OCI-LY7 (cell line): ENCODE measurements at regions not wholly inside any gene's neighbourhood (a gene's known extent, or its start where the extent isn't known, plus 50 kb on each side); places are given as distances from the start of the nearest gene placed in this dataset.

Experiments used
- BruUV-seq: library from RNA; stranded (reverse); fragments of 400-500 nt; replicated peaks from 2 replicates; lab custom pipeline; 2021; lab: Mats Ljungman, UMichigan
- CTCF ChIA-PET: fragments of 300-600 bp; sonication (Branson Sonifier 250); formaldehyde crosslinking; loops from one replicate; lab custom pipeline; 2022; ENCODE audit warnings: antibody characterized with exemption; ENCODE audit not compliant: unreplicated experiment; lab: Charles Lee
- POLR2A ChIA-PET: fragments of 300-600 bp; sonication (Branson Sonifier 250); formaldehyde crosslinking; loops from one replicate; lab custom pipeline; 2022; ENCODE audit warnings: antibody characterized with exemption; lab: Charles Lee
- DNase-seq: peaks from one replicate; pipeline ENCODE4 v3.0.0-alpha.2; 2015; ENCODE audit warnings: low spot score
- H2AFZ ChIP-seq: fragments of 200-600 bp; sonication (generic), shearing (Covaris generic); 2 replicates; pipeline ENCODE4 v1.6.1; 2014; ENCODE audit warnings: mild to moderate bottlenecking, antibody characterized with exemption, low read length, moderate library complexity
- H3K27ac ChIP-seq: fragments of 200-600 bp; sonication (generic); 2 replicates; pipeline ENCODE4 v1.5.1; 2014; ENCODE audit warnings: mixed run types, low read depth, mild to moderate bottlenecking, moderate library complexity, low read length, inconsistent platforms; ENCODE audit not compliant: poor library complexity, severe bottlenecking
- H3K36me3 ChIP-seq: fragments of 200-600 bp; sonication (generic); 2 replicates; pipeline ENCODE4 v1.6.1; 2014; ENCODE audit warnings: mild to moderate bottlenecking, antibody characterized with exemption, low read length, moderate library complexity, mixed read lengths; ENCODE audit not compliant: insufficient read depth
- H3K4me1 ChIP-seq: fragments of 200-600 bp; sonication (generic); 2 replicates; pipeline ENCODE4 v1.5.1; 2014; ENCODE audit warnings: mild to moderate bottlenecking, low read length; ENCODE audit not compliant: insufficient read depth, poor library complexity, severe bottlenecking
- H3K4me2 ChIP-seq: fragments of 200-600 bp; sonication (generic); 2 replicates; pipeline ENCODE4 v1.6.1; 2014; ENCODE audit warnings: mild to moderate bottlenecking, low read length
- H3K4me3 ChIP-seq: fragments of 200-600 bp; sonication (generic); 2 replicates; pipeline ENCODE4 v1.5.1; 2014; ENCODE audit warnings: mild to moderate bottlenecking, low read depth, low read length; ENCODE audit not compliant: poor library complexity, severe bottlenecking
- H3K79me2 ChIP-seq: fragments of 200-600 bp; sonication (generic); 2 replicates; pipeline ENCODE4 v1.6.1; 2016; ENCODE audit warnings: low read depth, mild to moderate bottlenecking, low read length, moderate library complexity, mixed read lengths; ENCODE audit not compliant: insufficient read depth
- H3K9me2 ChIP-seq: fragments of 200-600 bp; sonication (generic); 2 replicates; pipeline ENCODE4 v1.6.1; 2016; ENCODE audit warnings: mild to moderate bottlenecking, low read length, mixed read lengths; ENCODE audit not compliant: insufficient read depth
- H3K9me3 ChIP-seq: fragments of 200-600 bp; sonication (generic); 2 replicates; pipeline ENCODE4 v1.6.1; 2014; ENCODE audit warnings: mild to moderate bottlenecking, mixed run types, low read length, mixed read lengths
- H4K20me1 ChIP-seq: fragments of 200-600 bp; sonication (generic); 2 replicates; pipeline ENCODE4 v1.6.1; 2014; ENCODE audit warnings: mild to moderate bottlenecking, antibody characterized with exemption, low read length, moderate library complexity, mixed read lengths; ENCODE audit not compliant: insufficient read depth
- EZH2phosphoT487 ChIP-seq: fragments of 200-600 bp; sonication (generic); IDR thresholded peaks from 2 replicates; pipeline ENCODE4 v1.6.1; 2018; ENCODE audit warnings: low read depth, borderline replicate concordance, mild to moderate bottlenecking, mixed run types, antibody characterized with exemption, low read length, moderate library complexity, mixed read lengths
- intact Hi-C: fragments of 100-400 bp; cut with micrococcal nuclease; formaldehyde crosslinking; loops from one replicate; pipeline ENCODE4 v1.10.0; 2022; ENCODE audit not compliant: unreplicated experiment
- TF ChIP-seq, protein P1 (sequence below): fragments of 200-600 bp; sonication (generic); conservative IDR thresholded peaks from 2 replicates; pipeline ENCODE4 v1.5.1; 2014; ENCODE audit warnings: mild to moderate bottlenecking, antibody characterized with exemption, low read length, moderate library complexity, mixed read lengths

DNA sequence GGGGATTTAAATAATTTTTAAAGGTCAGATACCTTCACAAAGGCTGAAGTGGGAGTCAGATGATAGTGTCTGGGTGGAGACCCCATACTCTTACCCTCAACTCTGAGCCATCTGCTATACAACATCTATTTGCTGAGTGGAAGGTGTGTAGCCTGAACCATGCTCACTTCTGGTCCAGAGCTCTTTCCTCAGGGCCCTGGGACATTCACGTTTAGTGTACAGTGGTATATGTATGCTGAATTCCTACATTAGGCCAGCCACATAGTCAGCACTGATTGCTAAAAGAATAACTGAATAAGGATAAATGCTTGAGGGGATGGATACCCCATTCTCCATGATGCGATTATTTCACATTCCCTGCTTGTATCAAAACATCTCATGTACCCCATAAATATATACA, 107.3 kb downstream of the KIF26A start:
- no peak overlapping the region for H2AFZ ChIP-seq
- BruUV-seq = no TSS peak
- H3K36me3 ChIP-seq = no peaks in the 10 kb centered on the region
- H4K20me1 ChIP-seq = no peaks in the 10 kb centered on the region
- intact Hi-C loops = no loop called here
- DNase-seq = no peak
- TF ChIP-seq, protein P1, sequence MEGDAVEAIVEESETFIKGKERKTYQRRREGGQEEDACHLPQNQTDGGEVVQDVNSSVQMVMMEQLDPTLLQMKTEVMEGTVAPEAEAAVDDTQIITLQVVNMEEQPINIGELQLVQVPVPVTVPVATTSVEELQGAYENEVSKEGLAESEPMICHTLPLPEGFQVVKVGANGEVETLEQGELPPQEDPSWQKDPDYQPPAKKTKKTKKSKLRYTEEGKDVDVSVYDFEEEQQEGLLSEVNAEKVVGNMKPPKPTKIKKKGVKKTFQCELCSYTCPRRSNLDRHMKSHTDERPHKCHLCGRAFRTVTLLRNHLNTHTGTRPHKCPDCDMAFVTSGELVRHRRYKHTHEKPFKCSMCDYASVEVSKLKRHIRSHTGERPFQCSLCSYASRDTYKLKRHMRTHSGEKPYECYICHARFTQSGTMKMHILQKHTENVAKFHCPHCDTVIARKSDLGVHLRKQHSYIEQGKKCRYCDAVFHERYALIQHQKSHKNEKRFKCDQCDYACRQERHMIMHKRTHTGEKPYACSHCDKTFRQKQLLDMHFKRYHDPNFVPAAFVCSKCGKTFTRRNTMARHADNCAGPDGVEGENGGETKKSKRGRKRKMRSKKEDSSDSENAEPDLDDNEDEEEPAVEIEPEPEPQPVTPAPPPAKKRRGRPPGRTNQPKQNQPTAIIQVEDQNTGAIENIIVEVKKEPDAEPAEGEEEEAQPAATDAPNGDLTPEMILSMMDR = no peak
- no peak for TF ChIP-seq EZH2phosphoT487
- no peaks in the 10 kb centered on the region for H3K79me2 ChIP-seq
- peaks cover 12% of the 10 kb centered on the region for H3K4me1 ChIP-seq
- H3K9me3 ChIP-seq = no peaks in the 10 kb centered on the region
- CTCF ChIA-PET = no interaction called here
- H3K4me3 ChIP-seq = no peak overlapping the region
- H3K27ac ChIP-seq = no peak overlapping the region
- H3K4me2 ChIP-seq = no peak overlapping the region
- H3K9me2 ChIP-seq = no peaks in the 10 kb centered on the region
- POLR2A ChIA-PET = no interaction called here

DNA sequence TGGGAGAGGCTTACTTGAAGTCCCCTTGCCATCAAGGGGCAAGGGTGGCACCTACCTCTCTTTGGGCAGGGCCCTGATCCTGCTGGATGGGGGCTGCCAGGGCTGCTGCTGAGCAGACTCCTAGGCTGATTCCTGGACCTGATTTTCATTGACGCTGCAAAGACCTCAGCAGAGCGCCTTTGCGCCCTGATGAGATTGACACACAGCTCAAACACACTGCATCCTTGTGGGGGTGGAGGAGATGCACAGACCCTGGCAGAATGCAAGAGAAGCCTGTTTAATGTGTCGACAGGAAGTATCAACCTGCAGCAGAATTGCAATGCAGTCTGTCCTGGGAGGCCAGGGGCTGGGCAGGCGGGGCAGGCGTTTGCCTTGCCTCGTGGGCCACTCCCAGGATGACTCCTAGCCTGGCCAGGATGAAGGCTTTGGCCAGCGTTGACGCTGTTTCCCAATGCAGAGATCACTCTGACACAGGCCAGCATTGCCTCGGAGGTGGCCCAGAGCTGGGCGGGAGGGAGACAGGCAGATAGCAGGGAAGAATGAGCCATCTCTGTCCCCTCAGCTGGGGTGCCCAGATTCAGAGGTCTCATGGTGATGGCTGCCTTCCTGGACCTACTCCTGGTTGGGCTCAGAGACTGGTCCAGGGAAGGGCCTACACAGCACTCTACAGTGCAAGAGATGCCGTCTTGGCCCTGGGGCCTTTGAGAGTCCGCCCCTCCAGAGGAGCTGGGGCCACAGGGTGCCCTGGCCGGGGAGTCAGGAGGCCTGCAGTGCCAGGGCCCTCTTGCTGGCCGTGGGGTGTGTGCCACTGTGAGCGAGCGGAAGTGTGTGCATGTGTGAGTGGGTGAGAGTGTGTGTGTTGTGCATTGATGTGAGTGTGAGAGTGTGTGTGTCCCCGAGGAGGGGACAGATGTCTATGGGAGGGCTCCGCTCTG, 108.3 kb downstream of the KIF26A start:
- no TSS peak for BruUV-seq
- Histone ChIP-seq H3K9me3 (no peaks in the 10 kb centered on the region), H3K9me2 (no peaks in the 10 kb centered on the region), H3K4me2 (no peak overlapping the region), H3K4me1 (peaks cover 4% of the 10 kb centered on the region), H2AFZ (no peak overlapping the region), H3K4me3 (no peak overlapping the region), H3K36me3 (no peaks in the 10 kb centered on the region), H4K20me1 (no peaks in the 10 kb centered on the region), H3K79me2 (no peaks in the 10 kb centered on the region), H3K27ac (no peak overlapping the region)
- no peak for DNase-seq
- intact Hi-C loops = no loop called here
- ChIA-PET POLR2A (no interaction called here), CTCF (no interaction called here)
- TF ChIP-seq, protein P1 = no peak
- TF ChIP-seq EZH2phosphoT487 = no peak
